Activated CD4-positive, alpha-beta memory T cell treated with anti-CD3 and anti-CD28 coated beads for 36 hours (primary cell): ENCODE measurements at regions not wholly inside any gene's neighbourhood (a gene's known extent, or its start where the extent isn't known, plus 50 kb on each side); places are given as distances from the start of the nearest gene placed in this dataset.

Experiments
- CTCF ChIA-PET: fragments of 350-600 bp; sonication (Branson Sonifier 250); formaldehyde crosslinking; loops from one replicate; lab custom pipeline; 2021; ENCODE audit warnings: antibody characterized with exemption, inconsistent platforms; lab: Charles Lee
- POLR2A ChIA-PET: fragments of 350-600 bp; sonication (Branson Sonifier 250); formaldehyde crosslinking; loops from one replicate; lab custom pipeline; 2021; ENCODE audit warnings: antibody characterized with exemption; lab: Charles Lee
- DNase-seq: peaks from one replicate; pipeline ENCODE4 v3.0.0-alpha.2; 2020
- H3K27ac Mint-ChIP-seq: one replicate; pipeline ENCODE4 v1.8.0; 2021; ENCODE audit warnings: mixed read lengths
- H3K27me3 Mint-ChIP-seq: one replicate; pipeline ENCODE4 v1.8.0; 2021; ENCODE audit warnings: mixed read lengths
- H3K36me3 Mint-ChIP-seq: one replicate; pipeline ENCODE4 v1.8.0; 2021; ENCODE audit warnings: mixed read lengths
- H3K4me1 Mint-ChIP-seq: one replicate; pipeline ENCODE4 v1.8.0; 2021; ENCODE audit warnings: low read depth, mixed read lengths
- H3K4me3 Mint-ChIP-seq: one replicate; pipeline ENCODE4 v1.8.0; 2021; ENCODE audit warnings: mild to moderate bottlenecking, mixed read lengths
- H3K9me3 Mint-ChIP-seq: one replicate; pipeline ENCODE4 v1.8.0; 2021; ENCODE audit warnings: mixed read lengths
- intact Hi-C: fragments of 100-400 bp; cut with micrococcal nuclease; formaldehyde crosslinking; loops from one replicate; pipeline ENCODE4 v1.15.1; 2023

DNA sequence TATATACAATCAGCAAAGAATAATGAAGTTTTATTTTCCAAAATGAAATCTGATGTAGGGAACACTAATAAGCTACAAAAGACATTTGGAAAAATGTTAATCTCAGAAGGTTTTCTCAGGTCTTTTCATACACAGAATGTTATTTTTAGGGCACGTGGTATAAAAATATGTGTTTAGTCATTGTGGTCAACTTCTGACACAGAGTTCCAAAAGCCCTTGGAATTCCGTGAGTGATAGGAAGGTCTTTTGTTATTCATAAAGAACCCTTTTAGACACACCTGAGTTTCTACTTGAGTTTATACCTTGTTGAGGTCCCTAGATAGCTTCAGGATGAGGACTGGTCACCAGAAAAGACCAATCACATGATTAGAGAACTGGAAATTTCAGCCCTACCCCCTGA is 277.6 kb upstream of the NCAM2 start:
- Mint-ChIP-seq H3K4me1 (no peaks in the 10 kb centered on the region), H3K27ac (no peak overlapping the region), H3K4me3 (no peak overlapping the region), H3K27me3 (no peaks in the 10 kb centered on the region), H3K9me3 (peaks cover 12% of the 10 kb centered on the region), H3K36me3 (no peaks in the 10 kb centered on the region)
- DNase-seq: no peak
- ChIA-PET CTCF (no interaction called here), POLR2A (no interaction called here)
- intact Hi-C loops: no loop called here

DNA sequence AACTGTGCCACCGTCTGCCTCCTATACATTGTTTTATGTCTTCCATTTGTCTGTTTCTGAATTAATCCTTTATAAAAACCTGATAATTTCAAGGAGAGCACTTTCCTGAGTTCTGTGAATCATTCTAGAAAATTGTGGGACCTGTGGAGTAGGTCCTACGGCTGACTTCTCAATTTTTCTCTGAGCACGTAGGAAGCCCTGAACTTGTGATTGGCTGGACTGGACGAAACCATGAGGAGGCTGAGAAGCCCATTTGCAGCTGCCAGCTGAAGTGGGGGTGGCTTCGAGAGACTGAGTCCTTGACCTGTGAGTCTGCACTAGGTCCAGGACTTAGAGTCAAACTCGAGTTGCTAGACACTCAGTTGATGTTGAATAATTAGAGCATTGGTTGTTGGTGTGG is 277.1 kb upstream of the NCAM2 start:
- no peaks in the 10 kb centered on the region for H3K4me1 Mint-ChIP-seq
- H3K27ac Mint-ChIP-seq: no peak overlapping the region
- intact Hi-C loops: no loop called here
- H3K4me3 Mint-ChIP-seq: no peak overlapping the region
- no peaks in the 10 kb centered on the region for H3K36me3 Mint-ChIP-seq
- DNase-seq: no peak
- peaks cover 12% of the 10 kb centered on the region for H3K9me3 Mint-ChIP-seq
- H3K27me3 Mint-ChIP-seq: no peaks in the 10 kb centered on the region
- ChIA-PET CTCF (no interaction called here), POLR2A (no interaction called here)

DNA sequence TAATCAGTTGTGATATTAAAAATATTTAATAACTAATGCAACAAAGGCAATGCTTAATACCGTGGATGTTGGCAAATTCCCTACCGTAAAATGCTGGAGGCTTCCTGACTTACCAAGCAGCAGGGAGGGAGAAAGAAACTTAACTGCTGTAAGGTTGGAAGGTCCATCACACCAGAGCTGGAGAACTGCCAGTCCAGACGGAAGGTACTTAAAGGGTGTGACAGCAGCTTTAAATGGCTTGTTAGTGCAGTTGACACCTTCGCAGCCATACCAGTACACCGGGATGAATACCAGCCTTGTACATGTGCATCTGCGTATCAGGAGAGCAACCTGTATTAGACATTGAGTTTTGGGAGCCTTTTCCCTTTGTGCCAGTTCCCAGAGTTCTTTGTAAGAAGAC is 269.5 kb upstream of the NCAM2 start:
- H3K27me3 Mint-ChIP-seq: no peaks in the 10 kb centered on the region
- no peak overlapping the region for H3K4me3 Mint-ChIP-seq
- no peak for DNase-seq
- no peaks in the 10 kb centered on the region for H3K36me3 Mint-ChIP-seq
- ChIA-PET POLR2A (no interaction called here), CTCF (no interaction called here)
- intact Hi-C loops: no loop called here
- no peaks in the 10 kb centered on the region for H3K4me1 Mint-ChIP-seq
- no peak overlapping the region for H3K27ac Mint-ChIP-seq
- peaks cover 10% of the 10 kb centered on the region for H3K9me3 Mint-ChIP-seq

GRCh38 chr21:20729376-20729775 is 268.8 kb upstream of the NCAM2 start:
- intact Hi-C loops: no loop called here
- CTCF ChIA-PET: no interaction called here
- H3K4me1 Mint-ChIP-seq: no peaks in the 10 kb centered on the region

GRCh38 chr21:20730441-20730840 is 267.8 kb upstream of the NCAM2 start:
- ChIA-PET POLR2A (no interaction called here), CTCF (no interaction called here)
- no peaks in the 10 kb centered on the region for H3K4me1 Mint-ChIP-seq
- intact Hi-C loops: no loop called here
- H3K27me3 Mint-ChIP-seq: no peaks in the 10 kb centered on the region
- H3K9me3 Mint-ChIP-seq: peaks cover 13% of the 10 kb centered on the region
- no peaks in the 10 kb centered on the region for H3K36me3 Mint-ChIP-seq
- DNase-seq: no peak
- H3K4me3 Mint-ChIP-seq: no peak overlapping the region
- no peak overlapping the region for H3K27ac Mint-ChIP-seq

More at GRCh38 chr21:20729376-20729775, 268.8 kb upstream of the NCAM2 start:
- POLR2A ChIA-PET: no interaction called here
- Mint-ChIP-seq H3K27me3 (no peaks in the 10 kb centered on the region), H3K4me3 (no peak overlapping the region), H3K9me3 (peaks cover 13% of the 10 kb centered on the region), H3K36me3 (no peaks in the 10 kb centered on the region), H3K27ac (no peak overlapping the region)
- no peak for DNase-seq

DNA sequence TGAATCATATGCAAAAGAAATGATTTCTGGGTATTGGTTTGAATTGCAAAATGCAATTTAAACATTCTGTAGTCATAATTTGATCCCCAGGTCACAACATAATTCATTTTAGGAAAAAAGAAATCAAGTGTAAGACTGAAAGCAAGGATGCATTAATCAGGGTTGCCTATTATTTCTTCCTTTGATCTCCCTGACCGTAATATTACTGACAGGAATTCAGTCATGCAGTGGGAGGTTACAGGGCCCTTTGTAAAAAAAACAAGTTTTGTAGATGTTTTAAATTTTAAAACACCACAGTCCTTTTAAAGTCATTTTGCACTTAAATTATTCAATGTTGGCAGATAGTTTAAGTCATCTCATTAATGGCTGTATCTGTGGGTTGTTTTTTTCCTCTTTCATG is 263.0 kb upstream of the NCAM2 start:
- POLR2A ChIA-PET: no interaction called here
- Mint-ChIP-seq H3K27ac (no peak overlapping the region), H3K4me3 (no peak overlapping the region), H3K9me3 (peaks cover 22% of the 10 kb centered on the region), H3K36me3 (no peaks in the 10 kb centered on the region), H3K27me3 (no peaks in the 10 kb centered on the region), H3K4me1 (no peaks in the 10 kb centered on the region)
- intact Hi-C loops: no loop called here
- DNase-seq: no peak
- CTCF ChIA-PET: no interaction called here

DNA sequence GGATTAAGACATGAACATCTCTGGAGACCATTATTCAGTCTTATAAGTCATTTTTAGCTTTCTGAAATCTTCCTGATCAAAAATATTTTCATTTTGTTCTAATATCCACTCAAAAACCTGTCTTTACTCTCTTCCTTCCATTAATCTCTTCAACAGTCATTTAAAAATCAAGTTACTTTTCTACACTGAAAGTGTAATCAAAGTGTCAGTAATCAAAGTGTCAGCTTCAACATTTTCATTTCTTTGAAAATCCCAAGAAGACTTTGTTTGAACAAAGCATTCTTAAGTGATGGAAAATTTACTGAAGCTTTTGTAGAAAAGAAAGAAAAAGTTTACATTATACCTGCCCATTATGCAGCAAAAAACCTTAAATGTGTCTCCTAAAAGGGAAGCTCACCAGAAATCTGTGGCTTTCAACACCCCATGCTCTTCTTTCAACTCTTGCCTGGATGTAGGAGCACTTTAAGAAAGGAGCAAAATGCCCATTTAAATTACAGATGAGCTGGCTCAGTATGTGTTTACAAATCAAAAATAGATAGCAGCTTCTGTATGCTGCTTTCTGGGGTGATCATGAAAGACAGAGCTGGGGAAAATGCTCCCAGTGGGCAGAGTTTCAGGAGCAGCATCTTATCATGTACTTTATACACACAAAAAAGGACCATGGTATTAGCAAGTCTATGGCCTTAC is 260.8 kb upstream of the NCAM2 start:
- no peaks in the 10 kb centered on the region for H3K27me3 Mint-ChIP-seq

GRCh38 chr21:20739421-20739820 is 258.8 kb upstream of the NCAM2 start:
- ChIA-PET POLR2A (no interaction called here), CTCF (no interaction called here)
- DNase-seq: no peak
- no peaks in the 10 kb centered on the region for H3K36me3 Mint-ChIP-seq
- H3K27ac Mint-ChIP-seq: no peak overlapping the region
- no peaks in the 10 kb centered on the region for H3K4me1 Mint-ChIP-seq
- no peaks in the 10 kb centered on the region for H3K27me3 Mint-ChIP-seq
- H3K4me3 Mint-ChIP-seq: no peak overlapping the region
- peaks cover 17% of the 10 kb centered on the region for H3K9me3 Mint-ChIP-seq
- intact Hi-C loops: no loop called here

More for the DNA sequence above, 260.8 kb upstream of the NCAM2 start:
- no peaks in the 10 kb centered on the region for H3K4me1 Mint-ChIP-seq
- no peak for DNase-seq
- H3K27ac Mint-ChIP-seq: no peak overlapping the region
- H3K36me3 Mint-ChIP-seq: no peaks in the 10 kb centered on the region
- H3K4me3 Mint-ChIP-seq: no peak overlapping the region
- peaks cover 20% of the 10 kb centered on the region for H3K9me3 Mint-ChIP-seq
- intact Hi-C loops: no loop called here
- POLR2A ChIA-PET: no interaction called here
- CTCF ChIA-PET: no interaction called here

GRCh38 chr21:20741445-20741844 is 256.8 kb upstream of the NCAM2 start:
- Mint-ChIP-seq H3K27ac (no peak overlapping the region), H3K4me3 (no peak overlapping the region), H3K27me3 (no peaks in the 10 kb centered on the region), H3K36me3 (no peaks in the 10 kb centered on the region), H3K9me3 (peaks cover 17% of the 10 kb centered on the region), H3K4me1 (no peaks in the 10 kb centered on the region)
- POLR2A ChIA-PET: no interaction called here
- intact Hi-C loops: no loop called here
- CTCF ChIA-PET: no interaction called here
- DNase-seq: no peak

- H3K4me1 Mint-ChIP-seq: no peaks in the 10 kb centered on the region
- no peak overlapping the region for H3K27ac Mint-ChIP-seq
- no peak overlapping the region for H3K4me3 Mint-ChIP-seq
- no peaks in the 10 kb centered on the region for H3K36me3 Mint-ChIP-seq
- intact Hi-C loops: no loop called here
- no peak for DNase-seq
- POLR2A ChIA-PET: no interaction called here
- no peaks in the 10 kb centered on the region for H3K27me3 Mint-ChIP-seq
- CTCF ChIA-PET: no interaction called here
- peaks cover 14% of the 10 kb centered on the region for H3K9me3 Mint-ChIP-seq
Observed at GRCh38 chr21:20760221-20760620, 238.0 kb upstream of the NCAM2 start.

- intact Hi-C loops: no loop called here
- Mint-ChIP-seq H3K36me3 (no peaks in the 10 kb centered on the region), H3K4me1 (no peaks in the 10 kb centered on the region), H3K9me3 (peaks cover 23% of the 10 kb centered on the region), H3K27me3 (no peaks in the 10 kb centered on the region), H3K4me3 (no peak overlapping the region), H3K27ac (no peak overlapping the region)
- no peak for DNase-seq
- ChIA-PET POLR2A (no interaction called here), CTCF (no interaction called here)
Observed at GRCh38 chr21:20774737-20775136, 223.5 kb upstream of the NCAM2 start.

DNA sequence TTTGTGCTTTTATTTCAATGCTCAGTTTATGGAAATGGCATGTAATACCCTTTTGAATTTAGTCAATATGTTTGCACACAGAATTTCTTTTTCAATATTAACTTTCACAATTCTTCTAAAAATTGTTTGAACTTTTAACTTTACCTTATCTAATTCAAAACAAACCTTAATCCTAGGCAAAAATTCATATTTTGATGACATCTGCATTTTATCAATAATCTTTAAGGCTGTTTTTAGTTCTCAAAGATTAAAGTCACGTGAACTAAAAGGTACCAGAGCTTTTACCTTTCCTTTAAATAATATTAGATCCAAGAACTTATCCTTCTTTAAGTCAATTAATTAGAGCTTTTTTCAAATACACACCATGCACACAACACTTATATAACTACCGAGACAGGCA is 218.9 kb upstream of the NCAM2 start:
- POLR2A ChIA-PET: no interaction called here
- intact Hi-C loops: no loop called here
- H3K4me1 Mint-ChIP-seq: no peaks in the 10 kb centered on the region
- H3K4me3 Mint-ChIP-seq: no peak overlapping the region
- no peaks in the 10 kb centered on the region for H3K27me3 Mint-ChIP-seq
- peaks cover 23% of the 10 kb centered on the region for H3K9me3 Mint-ChIP-seq
- no peak for DNase-seq
- CTCF ChIA-PET: no interaction called here
- H3K36me3 Mint-ChIP-seq: no peaks in the 10 kb centered on the region
- H3K27ac Mint-ChIP-seq: no peak overlapping the region

- Mint-ChIP-seq H3K4me1 (no peaks in the 10 kb centered on the region), H3K4me3 (no peak overlapping the region), H3K27me3 (no peaks in the 10 kb centered on the region), H3K27ac (no peak overlapping the region), H3K9me3 (peaks cover 18% of the 10 kb centered on the region), H3K36me3 (no peaks in the 10 kb centered on the region)
- CTCF ChIA-PET: no interaction called here
- POLR2A ChIA-PET: no interaction called here
- no peak for DNase-seq
- intact Hi-C loops: no loop called here
Observed at GRCh38 chr21:20783611-20784010, 214.6 kb upstream of the NCAM2 start.
